HEK293 (cell line): ENCODE measurements at regions not wholly inside any gene's neighbourhood (a gene's known extent, or its start where the extent isn't known, plus 50 kb on each side); places are given as distances from the start of the nearest gene placed in this dataset.

Source experiments
- CTCF ChIA-PET: fragments of 350-600 bp; formaldehyde crosslinking; extraction: SDS; loops from one replicate; lab custom pipeline; 2021; ENCODE audit warnings: antibody characterized with exemption; lab: Yijun Ruan, JAX
- POLR2A ChIA-PET: fragments of 300-600 bp; formaldehyde crosslinking; extraction: SDS; loops from one replicate; lab custom pipeline; 2020; ENCODE audit warnings: antibody characterized with exemption, inconsistent platforms; lab: Yijun Ruan, JAX
- H3K27ac ChIP-seq: fragments of 200-500 bp; sonication (Bioruptor generic); 2 replicates; pipeline ENCODE4 v1.5.1; 2014; ENCODE audit warnings: low read depth, low read length, control low read depth, inconsistent platforms; ENCODE audit errors: extremely low read depth
- H3K36me3 ChIP-seq, 2 experiments: fragments of 200-500 bp in 1 of 2; sonication (Bioruptor generic) in 1 of 2; 1 replicate in 1 of 2; 2 replicates in 1 of 2; pipeline ENCODE4 v1.5.1; 2014 to 2017; ENCODE audit warnings: inconsistent platforms in 2 of 2, low read length in 2 of 2; ENCODE audit not compliant: control insufficient read depth in 2 of 2, insufficient read depth in 1 of 2
- H3K4me1 ChIP-seq: fragments of 200-500 bp; sonication (Bioruptor generic); 2 replicates; pipeline ENCODE4 v1.5.1; 2014; ENCODE audit warnings: mild to moderate bottlenecking, low read length, inconsistent platforms; ENCODE audit not compliant: control insufficient read depth, insufficient read depth
- H3K4me3 ChIP-seq: 2 replicates; pipeline ENCODE4 v1.5.1; 2011; ENCODE audit warnings: low read depth, mild to moderate bottlenecking, control low read depth, low read length, moderate library complexity
- H3K9me3 ChIP-seq: fragments of 200-500 bp; sonication (Bioruptor generic); 2 replicates; pipeline ENCODE4 v1.5.1; 2014; ENCODE audit warnings: low read depth, low read length, inconsistent platforms; ENCODE audit not compliant: control insufficient read depth, insufficient read depth
- BCL11A ChIP-seq: fragments of 450-650 bp; formaldehyde crosslinking; IDR thresholded peaks from 2 replicates; pipeline ENCODE4 v1.5.1; 2016; ENCODE audit warnings: low read depth, missing biosample characterization, missing genetic modification characterization
- BCL11B ChIP-seq: fragments of 450-650 bp; formaldehyde crosslinking; IDR thresholded peaks from 2 replicates; pipeline ENCODE4 v1.5.1; 2016; ENCODE audit warnings: low read depth, missing biosample characterization, missing genetic modification characterization
- GLIS2 ChIP-seq: fragments of 450-650 bp; formaldehyde crosslinking; IDR thresholded peaks from 2 replicates; pipeline ENCODE4 v1.5.1; 2016; ENCODE audit warnings: missing biosample characterization, missing genetic modification characterization
- INSM2 ChIP-seq: fragments of 450-650 bp; formaldehyde crosslinking; IDR thresholded peaks from 2 replicates; pipeline ENCODE4 v1.5.1; 2016; ENCODE audit warnings: missing biosample characterization, missing genetic modification characterization
- ZIC2 ChIP-seq: fragments of 450-650 bp; formaldehyde crosslinking; IDR thresholded peaks from 2 replicates; pipeline ENCODE4 v1.5.1; 2016; ENCODE audit warnings: missing biosample characterization, missing genetic modification characterization
- ZNF133 ChIP-seq: fragments of 450-650 bp; formaldehyde crosslinking; IDR thresholded peaks from 2 replicates; pipeline ENCODE4 v1.5.1; 2016; ENCODE audit warnings: missing biosample characterization, missing genetic modification characterization
- ZNF169 ChIP-seq: fragments of 450-650 bp; formaldehyde crosslinking; IDR thresholded peaks from 2 replicates; pipeline ENCODE4 v1.5.1; 2016; ENCODE audit warnings: missing biosample characterization, missing genetic modification characterization
- ZNF174 ChIP-seq: fragments of 450-650 bp; formaldehyde crosslinking; IDR thresholded peaks from 2 replicates; pipeline ENCODE4 v1.5.0; 2017; ENCODE audit warnings: missing biosample characterization, mild to moderate bottlenecking, missing genetic modification characterization
- ZNF211 ChIP-seq: fragments of 450-650 bp; formaldehyde crosslinking; IDR thresholded peaks from 2 replicates; pipeline ENCODE4 v1.5.1; 2016; ENCODE audit warnings: low read depth, missing biosample characterization, missing genetic modification characterization
- ZNF24 ChIP-seq: fragments of 450-650 bp; formaldehyde crosslinking; IDR thresholded peaks from 2 replicates; pipeline ENCODE4 v1.5.1; 2016; ENCODE audit warnings: missing biosample characterization, missing genetic modification characterization
- ZNF391 ChIP-seq: fragments of 450-650 bp; formaldehyde crosslinking; IDR thresholded peaks from 2 replicates; pipeline ENCODE4 v1.5.1; 2016; ENCODE audit warnings: low read depth, missing biosample characterization, missing genetic modification characterization, borderline replicate concordance
- ZNF514 ChIP-seq: fragments of 450-650 bp; formaldehyde crosslinking; IDR thresholded peaks from 2 replicates; pipeline ENCODE4 v1.5.1; 2016; ENCODE audit warnings: missing biosample characterization, missing genetic modification characterization
- ZNF610 ChIP-seq: fragments of 450-650 bp; formaldehyde crosslinking; IDR thresholded peaks from 2 replicates; pipeline ENCODE4 v1.5.1; 2016; ENCODE audit warnings: missing biosample characterization, missing genetic modification characterization, borderline replicate concordance
- ZNF629 ChIP-seq: fragments of 450-650 bp; formaldehyde crosslinking; IDR thresholded peaks from 2 replicates; pipeline ENCODE4 v1.5.1; 2017; ENCODE audit warnings: missing biosample characterization, missing genetic modification characterization
- ZNF660 ChIP-seq: fragments of 450-650 bp; IDR thresholded peaks from 2 replicates; pipeline ENCODE4 v1.5.1; 2018; ENCODE audit warnings: missing biosample characterization, mild to moderate bottlenecking, missing genetic modification characterization
- ZNF664 ChIP-seq: fragments of 450-650 bp; formaldehyde crosslinking; IDR thresholded peaks from 2 replicates; pipeline ENCODE4 v1.5.1; 2016; ENCODE audit warnings: missing biosample characterization, missing genetic modification characterization
- ZNF670 ChIP-seq: fragments of 450-650 bp; formaldehyde crosslinking; IDR thresholded peaks from 2 replicates; pipeline ENCODE4 v1.5.1; 2016; ENCODE audit warnings: missing biosample characterization, missing genetic modification characterization, low read depth
- ZNF76 ChIP-seq: fragments of 450-650 bp; formaldehyde crosslinking; IDR thresholded peaks from 2 replicates; pipeline ENCODE4; 2016; ENCODE audit warnings: low read depth, missing biosample characterization, missing genetic modification characterization, borderline replicate concordance
- TF ChIP-seq, protein P1 (sequence below): fragments of 450-650 bp; formaldehyde crosslinking; conservative IDR thresholded peaks from 2 replicates; pipeline ENCODE4 v1.5.1; 2016; ENCODE audit warnings: low read depth, missing biosample characterization, missing genetic modification characterization

DNA sequence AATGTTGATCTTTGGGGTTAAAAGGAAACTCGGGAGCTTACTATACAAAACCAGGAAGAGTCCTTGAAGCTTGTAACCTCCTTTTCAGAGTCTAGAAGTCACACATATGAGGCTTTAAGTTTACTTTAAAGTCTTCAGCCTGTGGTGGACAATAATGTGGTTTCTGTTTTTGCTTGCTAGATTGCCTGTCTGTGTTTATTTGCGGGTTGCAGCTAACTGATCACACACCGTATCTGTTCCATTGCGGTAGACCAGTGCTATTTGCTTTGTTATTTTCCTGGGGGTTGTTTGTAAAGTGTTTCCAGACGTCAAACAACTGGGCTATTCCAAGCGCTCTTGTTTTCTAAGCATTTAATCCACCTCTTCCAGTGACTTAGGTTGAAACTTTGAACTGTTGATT, 143.0 kb upstream of the GYPA start (continued):
- TF ChIP-seq, protein P1, sequence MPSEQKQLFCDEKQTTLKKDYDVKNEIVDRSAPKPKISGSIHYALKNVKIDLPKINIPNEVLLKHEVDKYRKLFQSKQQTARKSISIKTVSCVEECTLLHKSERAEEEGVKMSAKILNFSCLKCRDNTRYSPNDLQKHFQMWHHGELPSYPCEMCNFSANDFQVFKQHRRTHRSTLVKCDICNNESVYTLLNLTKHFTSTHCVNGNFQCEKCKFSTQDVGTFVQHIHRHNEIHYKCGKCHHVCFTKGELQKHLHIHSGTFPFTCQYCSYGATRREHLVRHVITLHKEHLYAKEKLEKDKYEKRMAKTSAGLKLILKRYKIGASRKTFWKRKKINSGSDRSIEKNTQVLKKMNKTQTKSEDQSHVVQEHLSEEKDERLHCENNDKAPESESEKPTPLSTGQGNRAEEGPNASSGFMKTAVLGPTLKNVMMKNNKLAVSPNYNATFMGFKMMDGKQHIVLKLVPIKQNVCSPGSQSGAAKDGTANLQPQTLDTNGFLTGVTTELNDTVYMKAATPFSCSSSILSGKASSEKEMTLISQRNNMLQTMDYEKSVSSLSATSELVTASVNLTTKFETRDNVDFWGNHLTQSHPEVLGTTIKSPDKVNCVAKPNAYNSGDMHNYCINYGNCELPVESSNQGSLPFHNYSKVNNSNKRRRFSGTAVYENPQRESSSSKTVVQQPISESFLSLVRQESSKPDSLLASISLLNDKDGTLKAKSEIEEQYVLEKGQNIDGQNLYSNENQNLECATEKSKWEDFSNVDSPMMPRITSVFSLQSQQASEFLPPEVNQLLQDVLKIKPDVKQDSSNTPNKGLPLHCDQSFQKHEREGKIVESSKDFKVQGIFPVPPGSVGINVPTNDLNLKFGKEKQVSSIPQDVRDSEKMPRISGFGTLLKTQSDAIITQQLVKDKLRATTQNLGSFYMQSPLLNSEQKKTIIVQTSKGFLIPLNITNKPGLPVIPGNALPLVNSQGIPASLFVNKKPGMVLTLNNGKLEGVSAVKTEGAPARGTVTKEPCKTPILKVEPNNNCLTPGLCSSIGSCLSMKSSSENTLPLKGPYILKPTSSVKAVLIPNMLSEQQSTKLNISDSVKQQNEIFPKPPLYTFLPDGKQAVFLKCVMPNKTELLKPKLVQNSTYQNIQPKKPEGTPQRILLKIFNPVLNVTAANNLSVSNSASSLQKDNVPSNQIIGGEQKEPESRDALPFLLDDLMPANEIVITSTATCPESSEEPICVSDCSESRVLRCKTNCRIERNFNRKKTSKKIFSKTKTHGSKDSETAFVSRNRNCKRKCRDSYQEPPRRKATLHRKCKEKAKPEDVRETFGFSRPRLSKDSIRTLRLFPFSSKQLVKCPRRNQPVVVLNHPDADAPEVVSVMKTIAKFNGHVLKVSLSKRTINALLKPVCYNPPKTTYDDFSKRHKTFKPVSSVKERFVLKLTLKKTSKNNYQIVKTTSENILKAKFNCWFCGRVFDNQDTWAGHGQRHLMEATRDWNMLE (tag by site-specific recombination): no peak
- TF ChIP-seq ZNF211 (tag by site-specific recombination) (no peak), ZIC2 (tag by site-specific recombination) (no peak), ZNF670 (tag by site-specific recombination) (no peak), ZNF133 (tag by site-specific recombination) (no peak), ZNF391 (tag by site-specific recombination) (no peak), ZNF169 (tag by site-specific recombination) (no peak)

DNA sequence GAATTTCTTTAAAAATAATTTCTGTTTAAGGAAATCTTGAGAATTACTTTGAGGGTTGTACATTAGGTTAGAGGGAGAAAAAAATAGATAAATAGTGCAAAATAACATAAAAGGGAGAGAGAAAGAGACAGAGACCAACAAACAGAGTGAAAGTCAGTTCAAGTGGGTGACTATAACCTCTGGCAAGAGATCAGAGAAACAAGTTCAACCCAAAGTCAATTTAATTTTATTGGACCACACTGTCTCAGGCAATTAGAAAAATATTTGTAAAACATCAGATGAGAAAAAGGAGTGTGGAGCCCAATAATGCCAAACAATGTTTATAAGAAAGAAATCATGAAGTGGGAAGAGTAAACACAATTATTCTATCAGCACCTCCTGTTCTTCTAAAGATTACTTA, 143.5 kb upstream of the GYPA start:
- H3K36me3 ChIP-seq: no peaks in the 10 kb centered on the region
- H3K9me3 ChIP-seq: no peaks in the 10 kb centered on the region
- H3K4me3 ChIP-seq: no peak overlapping the region
- no peak overlapping the region for H3K27ac ChIP-seq
- no peaks in the 10 kb centered on the region for H3K4me1 ChIP-seq
- CTCF ChIA-PET: no interaction called here
- TF ChIP-seq BCL11A (no peak), ZNF24 (tag by site-specific recombination) (no peak), ZIC2 (tag by site-specific recombination) (no peak), BCL11B (tag by site-specific recombination) (no peak), ZNF660 (no peak), ZNF629 (no peak), ZNF610 (tag by site-specific recombination) (no peak), ZNF514 (no peak), ZNF174 (tag by site-specific recombination) (no peak), INSM2 (no peak), GLIS2 (no peak), ZNF76 (tag by site-specific recombination) (no peak), ZNF664 (tag by site-specific recombination) (no peak)
- POLR2A ChIA-PET: no interaction called here
